Osteoblast (primary cell): ENCODE measurements at regions not wholly inside any gene's neighbourhood (a gene's known extent, or its start where the extent isn't known, plus 50 kb on each side); places are given as distances from the start of the nearest gene placed in this dataset.

Experiments used
- DNase-seq: peaks from one replicate; pipeline ENCODE4 v3.0.0; 2011; ENCODE audit warnings: low spot score, mixed read lengths; ENCODE audit not compliant: insufficient read length; ENCODE audit errors: missing footprints
- H2AFZ ChIP-seq: 2 replicates; pipeline ENCODE4 v1.6.0; 2011; ENCODE audit warnings: mild to moderate bottlenecking, low read length
- H3K27ac ChIP-seq: 2 replicates; pipeline ENCODE4 v1.5.1; 2011; ENCODE audit warnings: mild to moderate bottlenecking, low read depth, low read length, moderate library complexity
- H3K27me3 ChIP-seq: 2 replicates; pipeline ENCODE4 v1.6.0; 2012; ENCODE audit warnings: mild to moderate bottlenecking, control low read depth, inconsistent platforms, low read length, moderate library complexity; ENCODE audit not compliant: insufficient read depth
- H3K36me3 ChIP-seq: 2 replicates; pipeline ENCODE4 v1.5.1; 2011; ENCODE audit warnings: mild to moderate bottlenecking, low read length, control low read depth, moderate library complexity; ENCODE audit not compliant: insufficient read depth
- H3K4me1 ChIP-seq: 2 replicates; pipeline ENCODE4 v1.5.1; 2011; ENCODE audit warnings: mild to moderate bottlenecking, low read length, control low read depth, moderate library complexity; ENCODE audit not compliant: insufficient read depth
- H3K4me2 ChIP-seq: 2 replicates; pipeline ENCODE4 v1.6.0; 2011; ENCODE audit warnings: mild to moderate bottlenecking, low read length; ENCODE audit not compliant: insufficient read depth
- H3K4me3 ChIP-seq: fragments of 200-600 bp; sonication (generic); 3 replicates; pipeline ENCODE4 v1.5.1; 2012; ENCODE audit warnings: mild to moderate bottlenecking, low read length, inconsistent platforms; ENCODE audit not compliant: insufficient read depth
- H3K79me2 ChIP-seq: 2 replicates; pipeline ENCODE4 v1.6.0; 2012; ENCODE audit warnings: mild to moderate bottlenecking, low read length, control low read depth, inconsistent platforms; ENCODE audit not compliant: insufficient read depth
- H3K9me3 ChIP-seq: 2 replicates; pipeline ENCODE4 v1.5.1; 2011; ENCODE audit warnings: low read depth, low read length, control low read depth
- H4K20me1 ChIP-seq: 2 replicates; pipeline ENCODE4 v1.6.0; 2012; ENCODE audit warnings: mild to moderate bottlenecking, low read length, control low read depth; ENCODE audit not compliant: insufficient read depth
- TF ChIP-seq, protein P1 (sequence below): IDR thresholded peaks from 2 replicates; pipeline ENCODE4 v1.5.1; 2011; ENCODE audit warnings: mild to moderate bottlenecking, low read depth, low read length, moderate library complexity; ENCODE audit errors: extremely low read depth

GRCh38 chr20:11017446-11017845, 343.6 kb upstream of the JAG1 start:
- H3K27me3 ChIP-seq, result no peaks in the 10 kb centered on the region
- no peaks in the 10 kb centered on the region for H3K36me3 ChIP-seq
- no peaks in the 10 kb centered on the region for H3K79me2 ChIP-seq
- no peaks in the 10 kb centered on the region for H4K20me1 ChIP-seq
- no peaks in the 10 kb centered on the region for H3K9me3 ChIP-seq
- no peak overlapping the region for H3K4me2 ChIP-seq
- H2AFZ ChIP-seq, result no peak overlapping the region
- H3K4me1 ChIP-seq, result no peaks in the 10 kb centered on the region
- no peak overlapping the region for H3K4me3 ChIP-seq
- H3K27ac ChIP-seq, result no peak overlapping the region
- DNase-seq, result peak; percentile 44
- TF ChIP-seq, protein P1, sequence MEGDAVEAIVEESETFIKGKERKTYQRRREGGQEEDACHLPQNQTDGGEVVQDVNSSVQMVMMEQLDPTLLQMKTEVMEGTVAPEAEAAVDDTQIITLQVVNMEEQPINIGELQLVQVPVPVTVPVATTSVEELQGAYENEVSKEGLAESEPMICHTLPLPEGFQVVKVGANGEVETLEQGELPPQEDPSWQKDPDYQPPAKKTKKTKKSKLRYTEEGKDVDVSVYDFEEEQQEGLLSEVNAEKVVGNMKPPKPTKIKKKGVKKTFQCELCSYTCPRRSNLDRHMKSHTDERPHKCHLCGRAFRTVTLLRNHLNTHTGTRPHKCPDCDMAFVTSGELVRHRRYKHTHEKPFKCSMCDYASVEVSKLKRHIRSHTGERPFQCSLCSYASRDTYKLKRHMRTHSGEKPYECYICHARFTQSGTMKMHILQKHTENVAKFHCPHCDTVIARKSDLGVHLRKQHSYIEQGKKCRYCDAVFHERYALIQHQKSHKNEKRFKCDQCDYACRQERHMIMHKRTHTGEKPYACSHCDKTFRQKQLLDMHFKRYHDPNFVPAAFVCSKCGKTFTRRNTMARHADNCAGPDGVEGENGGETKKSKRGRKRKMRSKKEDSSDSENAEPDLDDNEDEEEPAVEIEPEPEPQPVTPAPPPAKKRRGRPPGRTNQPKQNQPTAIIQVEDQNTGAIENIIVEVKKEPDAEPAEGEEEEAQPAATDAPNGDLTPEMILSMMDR, result no peak

GRCh38 chr20:11018668-11019170, 344.9 kb upstream of the JAG1 start:
- no peak overlapping the region for H2AFZ ChIP-seq
- H4K20me1 ChIP-seq, result no peaks in the 10 kb centered on the region
- H3K36me3 ChIP-seq, result no peaks in the 10 kb centered on the region
- DNase-seq, result no peak
- no peaks in the 10 kb centered on the region for H3K79me2 ChIP-seq
- H3K4me2 ChIP-seq, result no peak overlapping the region
- no peaks in the 10 kb centered on the region for H3K4me1 ChIP-seq
- TF ChIP-seq, protein P1, result no peak
- no peaks in the 10 kb centered on the region for H3K27me3 ChIP-seq
- H3K27ac ChIP-seq, result no peak overlapping the region
- no peak overlapping the region for H3K4me3 ChIP-seq
- H3K9me3 ChIP-seq, result no peaks in the 10 kb centered on the region

DNA sequence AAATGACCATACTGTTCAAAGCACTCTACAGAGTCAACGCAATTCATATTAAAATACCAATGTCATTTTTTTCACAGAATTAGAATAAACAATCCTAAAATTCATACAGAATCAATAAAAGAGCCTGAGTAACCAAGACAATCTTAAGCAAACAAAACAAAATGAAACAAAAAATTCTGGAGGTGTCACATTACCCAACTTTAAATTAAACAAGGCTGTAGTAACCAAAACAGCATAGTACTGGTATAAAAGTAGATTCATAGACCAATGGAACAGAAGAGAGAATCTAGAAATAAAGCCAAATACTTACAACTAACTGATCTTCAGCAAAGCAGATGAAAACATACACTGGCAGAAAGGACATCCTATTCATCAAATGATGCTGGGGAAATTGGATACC, 346.9 kb upstream of the JAG1 start:
- Histone ChIP-seq H3K4me2 (no peak overlapping the region), H3K36me3 (no peaks in the 10 kb centered on the region), H3K27me3 (no peaks in the 10 kb centered on the region), H4K20me1 (no peaks in the 10 kb centered on the region), H3K4me3 (no peak overlapping the region), H3K27ac (no peak overlapping the region), H3K79me2 (no peaks in the 10 kb centered on the region), H3K9me3 (no peaks in the 10 kb centered on the region), H2AFZ (no peak overlapping the region), H3K4me1 (no peaks in the 10 kb centered on the region)
- DNase-seq, result no peak
- TF ChIP-seq, protein P1, result no peak

GRCh38 chr20:11027224-11027623, 353.4 kb upstream of the JAG1 start:
- H3K4me2 ChIP-seq, result no peak overlapping the region
- no peaks in the 10 kb centered on the region for H3K36me3 ChIP-seq
- TF ChIP-seq, protein P1, result no peak
- H3K4me1 ChIP-seq, result no peaks in the 10 kb centered on the region
- no peaks in the 10 kb centered on the region for H4K20me1 ChIP-seq
- no peaks in the 10 kb centered on the region for H3K9me3 ChIP-seq
- no peak overlapping the region for H2AFZ ChIP-seq
- no peak overlapping the region for H3K4me3 ChIP-seq
- no peaks in the 10 kb centered on the region for H3K79me2 ChIP-seq
- DNase-seq, result no peak
- no peak overlapping the region for H3K27ac ChIP-seq
- H3K27me3 ChIP-seq, result no peaks in the 10 kb centered on the region
